D721Med (cell line): ENCODE measurements at regions not wholly inside any gene's neighbourhood (a gene's known extent, or its start where the extent isn't known, plus 50 kb on each side); places are given as distances from the start of the nearest gene placed in this dataset.

ENCODE experiments used
- DNase-seq: peaks from one replicate; pipeline ENCODE4 v3.0.0; 2011; ENCODE audit warnings: low spot score; ENCODE audit not compliant: insufficient read length
- FAIRE-seq: peaks from 2 replicates; lab custom pipeline; 2011; peaks lifted over from hg19 to GRCh38; lab: Jason Lieb, UNC
- TF ChIP-seq, protein P1 (sequence below): IDR thresholded peaks from 2 replicates; pipeline ENCODE4 v1.5.1; 2012; ENCODE audit warnings: mild to moderate bottlenecking, control low read depth; ENCODE audit not compliant: insufficient read depth; ENCODE audit errors: missing control alignments

DNA sequence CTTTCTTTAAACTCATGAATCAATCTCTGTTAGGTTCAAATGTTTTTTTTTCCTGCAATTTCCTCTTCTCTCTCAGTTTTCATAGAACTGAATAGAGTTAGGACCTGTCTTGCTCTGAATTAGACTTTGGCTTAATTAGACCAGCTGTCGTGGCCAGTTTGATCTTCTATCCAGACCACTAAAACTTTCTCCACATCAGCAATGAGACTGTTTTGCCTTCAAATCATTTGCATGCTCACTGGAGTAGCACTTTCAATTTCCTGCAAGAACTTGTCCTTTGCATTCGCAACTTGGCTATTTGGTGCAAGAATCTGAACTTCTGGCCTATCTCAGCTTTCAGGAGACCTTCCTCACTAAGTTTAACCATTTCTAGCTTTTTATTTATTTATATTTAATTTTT lies 2002.2 kb upstream of the PIK3C3 start:
- DNase-seq (no peak), FAIRE-seq (peak; percentile 46)
- TF ChIP-seq, protein P1, sequence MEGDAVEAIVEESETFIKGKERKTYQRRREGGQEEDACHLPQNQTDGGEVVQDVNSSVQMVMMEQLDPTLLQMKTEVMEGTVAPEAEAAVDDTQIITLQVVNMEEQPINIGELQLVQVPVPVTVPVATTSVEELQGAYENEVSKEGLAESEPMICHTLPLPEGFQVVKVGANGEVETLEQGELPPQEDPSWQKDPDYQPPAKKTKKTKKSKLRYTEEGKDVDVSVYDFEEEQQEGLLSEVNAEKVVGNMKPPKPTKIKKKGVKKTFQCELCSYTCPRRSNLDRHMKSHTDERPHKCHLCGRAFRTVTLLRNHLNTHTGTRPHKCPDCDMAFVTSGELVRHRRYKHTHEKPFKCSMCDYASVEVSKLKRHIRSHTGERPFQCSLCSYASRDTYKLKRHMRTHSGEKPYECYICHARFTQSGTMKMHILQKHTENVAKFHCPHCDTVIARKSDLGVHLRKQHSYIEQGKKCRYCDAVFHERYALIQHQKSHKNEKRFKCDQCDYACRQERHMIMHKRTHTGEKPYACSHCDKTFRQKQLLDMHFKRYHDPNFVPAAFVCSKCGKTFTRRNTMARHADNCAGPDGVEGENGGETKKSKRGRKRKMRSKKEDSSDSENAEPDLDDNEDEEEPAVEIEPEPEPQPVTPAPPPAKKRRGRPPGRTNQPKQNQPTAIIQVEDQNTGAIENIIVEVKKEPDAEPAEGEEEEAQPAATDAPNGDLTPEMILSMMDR, result no peak

DNA sequence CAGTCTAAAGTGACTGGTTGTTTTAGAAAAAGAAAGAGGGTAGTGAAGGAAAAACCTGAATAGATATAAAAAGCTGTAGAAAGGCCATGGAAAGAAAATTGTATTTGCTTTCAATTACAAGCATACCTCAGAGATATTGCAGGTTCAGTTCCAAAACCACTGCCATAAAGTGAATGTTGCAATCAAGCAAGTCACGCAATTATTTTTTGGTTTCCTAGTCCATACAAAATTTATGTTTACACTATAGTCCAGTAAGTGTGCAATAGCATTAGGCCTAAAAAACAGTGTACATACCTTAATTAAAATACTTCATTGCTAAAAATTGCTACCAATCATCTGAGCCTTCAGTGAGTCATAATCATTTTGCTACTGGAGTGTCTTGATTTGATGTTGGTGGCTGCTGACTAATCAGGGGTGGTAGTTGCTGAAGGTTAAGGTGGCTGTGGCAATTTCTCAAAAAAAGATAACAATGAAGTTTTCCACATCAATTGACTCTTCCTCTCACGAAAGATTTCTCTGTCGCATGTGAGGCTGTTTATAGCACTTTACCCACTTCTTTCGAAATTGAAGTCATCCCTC lies 2003.8 kb upstream of the PIK3C3 start:
- TF ChIP-seq, protein P1, result no peak
- DNase-seq (no peak), FAIRE-seq (peak; percentile 63)

GRCh38 chr18:39946623-39947061 lies 2008.4 kb upstream of the PIK3C3 start:
- no peak for FAIRE-seq
- TF ChIP-seq, protein P1, result no peak
- DNase-seq, result no peak

DNA sequence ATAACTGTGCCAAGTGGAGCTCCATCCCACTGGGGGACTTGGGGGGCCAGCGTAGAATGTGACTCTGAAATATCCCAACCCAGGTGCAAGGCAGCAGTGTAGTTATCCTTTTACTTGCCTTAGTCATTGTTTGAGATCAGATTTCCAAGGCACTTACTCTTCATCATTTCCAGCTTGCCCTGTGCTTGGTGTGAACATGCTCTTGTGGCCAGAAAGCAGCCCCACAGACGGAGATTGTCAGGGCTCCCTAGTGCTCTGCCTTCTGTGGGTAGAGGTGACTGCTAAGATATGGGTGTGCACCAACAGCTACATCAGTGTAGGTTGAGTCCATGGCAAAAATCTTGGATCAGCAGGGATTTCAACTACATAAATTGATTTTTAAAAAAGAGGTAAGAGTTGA lies 2010.0 kb upstream of the PIK3C3 start:
- TF ChIP-seq, protein P1, result no peak
- FAIRE-seq (no peak), DNase-seq (no peak)

- TF ChIP-seq, protein P1, result no peak
- no peak for DNase-seq
- no peak for FAIRE-seq
Observed at GRCh38 chr18:39942702-39943101, 2012.3 kb upstream of the PIK3C3 start.

- TF ChIP-seq, protein P1, result no peak
- FAIRE-seq, result no peak
- no peak for DNase-seq
Observed at GRCh38 chr18:39938676-39939608, 2016.1 kb upstream of the PIK3C3 start.

- TF ChIP-seq, protein P1, result no peak
- FAIRE-seq, result no peak
- DNase-seq, result no peak
Observed at GRCh38 chr18:39935598-39935997, 2019.4 kb upstream of the PIK3C3 start.
